HG02759 (cell line): ENCODE measurements at regions not wholly inside any gene's neighbourhood (a gene's known extent, or its start where the extent isn't known, plus 50 kb on each side); places are given as distances from the start of the nearest gene placed in this dataset.

Source experiments
- ATAC-seq: cut with Tn5 transposase; IDR thresholded peaks from one replicate; pipeline ENCODE4 v1.9.1; 2021; ENCODE audit warnings: mild to moderate bottlenecking, moderate library complexity; ENCODE audit not compliant: unreplicated experiment

DNA sequence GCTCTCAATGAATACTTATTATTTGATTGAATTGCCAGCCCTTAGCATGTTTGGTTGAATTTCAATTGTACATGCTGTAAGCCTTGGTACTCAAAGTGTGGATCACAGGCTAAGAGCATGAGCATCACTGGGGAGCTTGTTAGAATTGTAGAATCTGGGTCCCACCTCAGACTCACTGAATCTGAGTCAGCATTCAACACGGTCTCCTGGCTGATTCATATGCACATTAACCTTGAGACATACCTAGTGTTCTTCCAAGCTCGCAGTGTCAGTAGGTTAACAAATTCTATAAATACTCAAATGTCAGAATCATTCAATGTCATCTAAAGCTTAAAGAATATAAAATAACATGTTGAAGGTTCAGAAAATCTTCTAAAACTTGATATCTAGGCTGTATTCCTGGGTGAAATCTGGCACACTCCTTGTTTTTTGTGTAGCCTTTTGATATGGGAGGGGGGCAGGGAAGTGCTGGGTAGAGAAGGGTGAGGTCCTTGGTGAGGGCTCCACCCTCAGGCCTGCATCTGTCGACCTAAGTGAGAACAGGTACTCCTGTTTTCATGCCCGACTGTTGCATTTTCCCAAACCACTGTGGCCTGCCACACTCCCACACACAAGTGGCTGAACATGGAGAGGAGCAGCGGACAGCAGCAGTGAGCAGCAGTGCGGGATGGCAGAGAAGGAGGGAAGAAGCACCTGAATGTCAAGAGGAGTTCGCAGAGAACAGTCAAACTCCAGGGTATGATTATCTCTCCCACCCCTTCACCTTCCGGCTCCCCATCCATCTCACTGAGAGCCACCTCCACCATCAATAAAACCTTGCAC, 529.6 kb upstream of the IGFBP7 start:
- no peak for ATAC-seq

DNA sequence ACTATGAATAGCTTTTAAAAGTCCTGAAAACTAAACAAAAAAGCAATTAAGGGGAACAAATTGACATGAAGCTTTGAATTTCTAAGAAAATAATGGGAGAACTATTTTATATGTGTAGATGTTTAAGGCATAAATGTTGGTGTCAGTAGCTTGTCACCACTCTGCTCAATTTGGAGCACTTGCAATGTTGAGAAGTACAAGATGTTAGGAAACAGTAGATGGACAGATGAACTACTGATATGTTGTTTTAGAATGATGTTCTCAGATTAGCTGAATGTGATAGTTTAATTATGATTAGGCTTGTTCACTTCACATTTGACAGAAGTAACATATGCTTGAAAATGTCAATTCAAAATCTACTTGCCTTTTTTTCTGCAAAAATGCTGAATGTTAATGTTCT, 525.7 kb upstream of the IGFBP7 start:
- ATAC-seq, result no peak

DNA sequence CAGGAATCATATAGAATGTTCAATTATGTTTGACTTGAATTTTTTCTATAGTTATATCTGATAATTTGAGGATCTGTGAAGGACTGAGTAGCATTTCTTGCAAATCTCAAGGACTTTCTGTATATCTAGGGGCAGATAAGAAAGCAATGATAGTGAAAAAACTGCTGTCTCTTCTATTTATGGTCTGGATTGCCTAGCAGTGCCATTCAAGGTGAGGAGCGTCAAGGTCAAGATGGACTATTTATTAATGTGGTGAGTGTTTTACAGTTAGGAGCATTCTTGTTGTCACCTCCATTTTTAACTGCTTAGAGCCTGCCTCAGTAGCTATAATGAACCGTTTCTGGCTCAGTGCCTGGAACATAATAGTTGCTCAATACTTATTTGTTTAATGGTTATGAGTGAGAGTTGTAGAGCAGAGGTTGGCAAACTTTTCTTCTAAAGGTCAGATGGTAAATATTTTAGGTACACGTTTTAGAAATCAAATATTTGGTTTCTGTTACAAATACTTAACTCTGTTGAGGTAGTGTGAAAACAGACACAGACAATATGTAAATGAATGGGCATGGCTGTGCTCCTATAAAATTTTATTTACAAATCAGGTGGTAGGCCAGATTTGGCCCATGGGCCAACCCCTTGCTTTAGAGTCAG, 523.2 kb upstream of the IGFBP7 start:
- ATAC-seq, result no peak

DNA sequence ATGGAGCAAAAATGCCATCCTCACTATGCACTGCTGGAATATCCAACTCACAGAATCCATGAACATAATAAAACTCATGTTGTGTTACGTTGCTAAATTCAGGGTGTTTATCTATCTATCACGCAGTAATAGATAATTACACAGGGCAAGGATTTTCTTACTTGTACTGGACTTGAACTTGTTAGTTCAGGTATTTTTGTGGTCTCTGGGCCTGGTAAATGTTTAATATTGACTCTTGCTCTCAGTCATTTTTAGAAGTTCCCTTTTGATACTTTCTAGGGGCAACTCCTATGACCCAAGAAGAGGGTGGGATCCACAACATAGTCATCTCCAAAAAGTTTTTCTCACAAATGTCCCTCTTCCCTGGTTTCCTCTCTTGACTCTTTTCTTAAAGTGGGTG, 522.4 kb upstream of the IGFBP7 start:
- ATAC-seq, result peak; percentile 66

DNA sequence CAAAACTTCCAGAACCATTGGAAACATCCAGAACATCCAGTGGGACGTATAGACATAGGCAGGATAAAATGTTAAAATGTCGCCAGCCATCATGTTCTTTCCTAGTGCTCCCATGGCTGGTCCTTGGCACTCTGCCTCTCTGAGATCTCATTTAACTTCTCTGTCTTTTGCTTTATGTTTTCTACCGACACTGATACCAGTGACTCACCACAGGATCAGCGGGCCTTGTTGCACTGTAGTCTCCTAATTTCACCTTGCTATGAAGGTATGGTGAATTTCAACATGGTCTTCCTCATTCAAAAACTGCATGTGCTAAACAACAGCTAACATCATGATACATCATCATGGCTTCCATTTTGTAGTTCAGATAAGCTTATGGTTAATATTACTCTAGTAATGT, 521.0 kb upstream of the IGFBP7 start:
- ATAC-seq, result no peak

DNA sequence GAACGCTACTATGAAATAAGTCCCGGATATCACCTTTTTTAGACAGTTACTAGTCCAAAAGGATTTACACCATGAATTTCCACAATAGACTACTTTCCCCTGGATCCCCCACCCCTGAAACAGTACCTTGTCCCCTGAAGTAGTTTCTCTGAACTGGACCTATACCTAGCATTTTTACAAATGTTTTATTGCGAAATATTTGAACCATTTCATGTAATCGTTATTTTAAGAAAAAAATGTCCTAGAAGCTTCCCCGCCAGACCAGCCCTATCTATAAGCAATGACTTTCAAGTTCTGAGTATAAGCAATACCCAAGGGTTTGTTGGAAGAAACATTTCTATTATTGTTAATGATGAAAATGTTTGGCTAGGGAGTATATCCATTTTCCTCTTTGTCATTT, 517.8 kb upstream of the IGFBP7 start:
- no peak for ATAC-seq

DNA sequence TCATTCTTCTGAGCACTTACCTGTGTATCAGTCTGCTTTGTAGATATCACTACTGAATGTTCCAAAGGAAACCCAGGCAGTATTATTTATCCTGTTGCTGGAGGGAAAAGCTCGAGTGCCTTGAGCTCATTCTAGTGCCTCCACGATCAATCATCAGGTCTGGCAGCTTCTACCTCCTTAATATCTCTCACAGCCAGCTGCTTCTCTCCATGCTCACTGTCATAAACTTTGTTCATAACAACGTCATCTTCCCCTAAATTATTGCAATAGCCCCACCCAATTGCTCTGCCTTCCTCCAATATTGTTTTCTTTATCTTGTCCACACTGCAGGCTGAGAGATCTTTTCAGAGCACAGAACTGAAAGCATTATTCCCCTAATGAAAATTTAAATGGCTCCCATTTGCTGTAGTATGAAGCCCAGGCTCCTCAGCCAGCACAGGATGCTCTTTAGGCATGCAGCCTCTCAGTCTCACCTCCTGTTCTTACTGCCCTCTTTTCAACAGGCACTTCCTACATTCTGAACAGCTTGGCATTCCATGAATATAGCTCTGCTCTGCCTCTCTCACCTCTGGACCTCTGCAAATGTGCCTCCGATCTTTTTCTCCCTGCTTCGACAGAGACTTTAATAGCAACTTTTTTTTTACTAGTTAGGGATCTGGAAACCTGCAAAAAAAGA, 504.2 kb upstream of the IGFBP7 start:
- no peak for ATAC-seq

DNA sequence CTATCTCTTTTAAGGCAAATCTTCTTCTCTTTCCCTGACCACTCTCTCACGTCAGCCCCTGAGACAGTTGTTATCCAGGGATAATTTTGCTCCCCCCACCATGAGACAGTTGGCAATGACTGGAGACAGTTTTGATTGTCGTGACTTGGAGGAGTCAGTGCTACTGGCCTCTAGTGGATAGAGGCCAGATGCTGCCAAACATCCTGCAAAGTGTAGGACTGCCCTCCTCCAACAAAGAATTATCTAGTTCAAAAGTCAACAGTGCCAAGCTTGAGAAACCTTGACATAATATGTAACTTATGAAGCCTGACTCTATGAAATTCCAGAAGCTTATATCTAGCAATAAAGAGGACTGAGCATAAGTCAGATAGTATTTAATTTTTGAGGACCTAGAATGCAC, 502.1 kb upstream of the IGFBP7 start:
- no peak for ATAC-seq

DNA sequence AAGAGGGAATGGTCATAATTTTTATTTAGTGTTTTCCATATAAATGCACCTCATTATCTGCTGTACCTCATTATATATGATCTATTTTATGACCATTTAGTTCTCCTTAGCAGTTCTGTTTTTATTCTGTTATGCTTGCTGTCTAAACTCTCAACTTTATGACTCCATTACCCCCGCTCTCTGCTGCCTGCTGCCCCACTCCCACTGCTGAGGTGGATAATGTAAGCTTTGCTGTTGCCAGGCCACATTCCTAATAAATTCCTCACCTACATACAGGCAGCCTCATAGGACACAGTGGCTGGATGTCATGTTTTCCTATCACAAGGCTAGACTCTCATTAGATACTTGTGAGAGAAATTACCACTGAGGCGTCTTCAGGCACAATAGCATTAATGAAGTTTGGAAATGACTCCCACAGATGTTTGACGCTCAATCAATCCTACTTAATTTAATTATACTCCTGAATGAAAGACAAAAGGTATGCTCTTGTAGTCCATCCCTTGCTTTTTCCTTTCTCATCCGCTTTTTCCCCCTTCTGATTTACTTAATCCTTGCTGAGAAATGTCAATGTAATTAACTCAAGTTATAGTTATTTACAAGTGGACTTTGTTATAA, 497.5 kb upstream of the IGFBP7 start:
- no peak for ATAC-seq

DNA sequence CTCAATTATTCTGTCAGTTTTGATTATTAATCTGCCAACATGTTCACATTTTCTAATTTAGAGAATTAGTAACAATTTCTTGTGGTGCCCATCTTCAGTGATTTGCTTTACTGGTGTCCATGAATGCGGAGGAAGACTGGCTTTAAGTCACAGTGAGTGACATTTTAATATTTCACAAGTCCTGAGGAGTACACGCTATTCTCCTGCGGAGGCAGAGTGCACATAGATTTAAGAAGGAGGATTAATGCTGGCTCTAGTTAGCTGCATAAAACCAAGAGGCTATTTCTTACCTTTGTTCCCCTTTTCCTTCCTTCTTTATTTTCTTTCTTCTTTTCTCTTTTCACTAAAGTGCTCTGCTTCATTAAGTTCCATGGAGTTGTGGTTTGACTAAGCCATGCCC, 495.2 kb upstream of the IGFBP7 start:
- ATAC-seq, result no peak

DNA sequence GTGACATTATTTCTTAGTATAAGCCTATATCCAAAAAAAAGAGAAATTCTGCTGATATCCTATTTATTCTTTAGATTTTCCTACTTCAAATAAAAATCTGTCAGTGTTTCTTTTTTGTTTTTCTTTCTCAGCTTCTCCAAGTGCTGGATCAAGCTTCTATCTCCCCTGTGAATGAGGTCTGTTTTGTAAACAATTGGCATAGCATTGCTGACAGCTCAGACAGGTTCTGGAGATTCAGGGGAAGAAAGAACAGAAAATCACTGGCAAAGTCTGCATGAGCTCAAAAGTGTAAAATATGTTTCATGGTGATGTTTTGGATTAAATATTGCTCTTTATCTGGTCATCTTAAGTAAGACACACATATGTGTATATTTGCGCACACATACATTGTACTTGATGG, 492.0 kb upstream of the IGFBP7 start:
- no peak for ATAC-seq

DNA sequence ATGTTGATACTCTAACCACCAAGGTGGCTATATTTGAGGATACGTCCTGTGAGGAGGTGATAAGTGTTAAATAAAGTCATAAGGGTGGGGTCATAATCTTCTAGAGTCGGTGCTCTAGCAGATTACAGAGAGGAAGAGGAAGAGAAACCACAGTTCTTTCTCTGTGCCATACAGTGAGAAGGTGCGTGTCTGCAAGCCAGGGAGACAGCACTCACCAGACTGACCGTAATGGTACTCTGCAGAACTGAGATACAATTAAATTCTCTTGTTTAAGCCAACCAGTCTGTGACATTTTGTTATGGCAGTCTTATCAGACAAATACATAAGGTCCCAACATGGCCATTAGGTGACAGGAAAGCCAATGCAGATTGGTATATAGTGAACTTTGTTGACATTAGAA, 480.9 kb upstream of the IGFBP7 start:
- ATAC-seq, result peak; percentile 53

DNA sequence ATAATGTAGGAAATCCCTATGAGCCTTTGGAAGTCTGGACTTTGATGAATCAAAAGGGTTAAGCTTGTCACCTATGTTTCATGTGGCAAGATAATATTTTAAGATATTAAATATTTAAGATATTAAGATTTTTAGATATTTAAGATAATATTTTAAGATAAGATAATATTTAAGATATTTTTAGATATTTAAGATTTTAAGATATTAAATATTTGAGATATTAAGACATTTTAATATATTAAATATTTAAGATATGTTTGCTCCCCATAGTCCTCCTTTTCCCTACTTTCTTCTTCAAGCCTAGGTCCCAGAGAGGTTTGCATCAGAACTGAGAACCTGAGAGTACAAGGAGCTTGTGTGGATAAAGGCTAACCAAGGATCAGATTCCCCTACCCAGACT, 478.4 kb upstream of the IGFBP7 start:
- no peak for ATAC-seq

DNA sequence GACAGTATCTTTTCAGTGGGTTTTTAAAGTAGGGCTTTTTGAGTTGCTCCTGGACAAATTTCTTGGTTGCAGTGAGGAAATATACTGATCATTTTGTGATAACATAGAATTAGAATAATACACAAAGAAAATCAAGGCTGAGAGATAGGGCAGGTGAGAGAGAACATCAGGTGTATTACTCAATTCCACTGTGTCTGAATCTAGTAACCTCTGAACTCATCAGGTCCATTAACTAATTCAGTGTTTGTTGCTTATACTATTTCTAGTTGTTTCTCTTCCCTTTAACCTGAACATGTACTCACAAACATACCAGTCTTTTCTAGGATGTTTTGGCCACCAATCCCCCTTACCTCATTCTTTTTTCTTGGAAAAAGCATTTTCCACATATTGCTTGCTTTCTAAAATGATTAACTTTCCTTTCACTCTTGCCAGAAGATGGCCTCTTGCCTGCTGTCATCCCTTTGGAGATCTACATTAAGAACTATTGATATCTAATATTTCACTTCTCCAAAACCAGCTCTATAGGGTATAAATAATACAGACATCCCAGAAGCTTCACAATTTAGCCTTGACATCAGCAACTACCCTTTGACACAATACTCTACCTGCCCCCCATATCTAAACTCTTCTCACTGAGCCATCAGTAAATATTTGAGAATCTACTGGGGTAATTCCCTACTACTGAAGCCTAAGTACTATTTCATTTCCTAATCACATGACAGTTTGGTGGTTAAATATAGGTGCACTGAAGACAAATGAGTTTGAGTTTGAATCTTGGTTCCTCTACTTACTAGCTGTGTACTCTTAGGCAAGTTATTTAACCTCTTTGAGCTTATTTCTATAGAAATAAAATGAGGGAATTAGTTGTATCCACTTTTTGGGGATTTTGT, 470.8 kb upstream of the IGFBP7 start:
- ATAC-seq, result peak; percentile 87

DNA sequence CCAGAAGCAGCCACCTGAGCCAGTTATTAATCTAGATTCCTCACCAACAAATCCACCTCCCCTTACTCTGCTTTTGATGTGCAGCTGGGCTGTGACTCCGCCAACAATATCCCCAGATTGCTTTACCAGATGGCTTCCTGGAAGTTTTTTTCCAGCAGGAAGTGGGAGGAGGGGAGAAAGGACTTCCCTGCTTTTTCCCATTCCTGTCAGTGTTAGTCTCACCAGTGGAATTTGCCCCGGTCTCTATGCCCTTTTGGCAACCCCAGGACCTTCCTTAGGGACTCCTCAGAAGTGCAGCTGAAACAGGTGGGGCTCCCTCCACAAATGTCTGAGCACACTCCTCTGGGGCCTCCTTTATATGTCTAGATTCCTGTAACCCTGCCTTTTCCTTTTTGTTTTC, 465.2 kb upstream of the IGFBP7 start:
- ATAC-seq, result no peak

DNA sequence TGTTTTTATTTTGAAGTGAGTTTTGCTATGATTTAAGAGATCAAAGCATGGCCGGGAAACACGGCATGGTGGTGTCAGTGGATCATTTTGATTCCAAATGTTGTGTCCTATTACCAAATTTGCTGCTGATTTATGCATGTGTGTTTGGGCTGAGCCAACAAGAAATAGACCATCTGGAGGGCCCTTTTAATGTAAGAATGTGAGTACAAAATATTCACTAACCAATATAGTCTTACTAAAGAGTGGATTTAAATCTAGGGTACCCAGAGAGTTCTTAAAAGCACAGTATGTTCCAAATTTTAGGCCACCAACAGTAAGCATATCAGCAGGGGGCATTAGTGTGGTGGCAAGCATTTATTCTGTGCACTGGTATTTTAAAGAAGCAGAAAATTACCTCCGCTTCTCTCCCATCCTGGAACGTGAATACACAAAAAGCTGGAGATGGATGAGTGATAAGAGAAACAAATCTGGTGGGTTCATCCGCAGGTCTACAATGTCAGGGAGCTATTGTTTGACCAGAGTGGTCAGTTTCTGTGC, 444.4 kb upstream of the IGFBP7 start:
- no peak for ATAC-seq

DNA sequence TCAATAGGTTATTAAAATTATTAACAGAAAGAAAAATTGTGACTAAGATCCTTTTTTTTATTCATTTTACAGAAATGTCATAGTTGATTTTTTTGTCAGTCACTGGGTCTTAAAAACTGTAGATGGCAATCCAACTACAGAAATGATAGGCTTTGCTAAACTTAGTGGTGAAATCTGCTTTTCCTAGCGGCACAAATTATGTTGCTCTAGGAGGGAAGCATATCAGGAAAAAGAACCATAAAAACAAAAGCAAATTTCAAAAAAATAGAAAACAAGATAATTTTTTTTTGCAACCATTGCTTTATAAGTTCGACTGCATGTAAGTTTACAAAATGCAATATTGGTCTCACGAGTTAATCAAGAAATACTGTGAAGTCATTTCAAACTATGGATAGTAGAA, 443.5 kb upstream of the IGFBP7 start:
- ATAC-seq, result no peak

DNA sequence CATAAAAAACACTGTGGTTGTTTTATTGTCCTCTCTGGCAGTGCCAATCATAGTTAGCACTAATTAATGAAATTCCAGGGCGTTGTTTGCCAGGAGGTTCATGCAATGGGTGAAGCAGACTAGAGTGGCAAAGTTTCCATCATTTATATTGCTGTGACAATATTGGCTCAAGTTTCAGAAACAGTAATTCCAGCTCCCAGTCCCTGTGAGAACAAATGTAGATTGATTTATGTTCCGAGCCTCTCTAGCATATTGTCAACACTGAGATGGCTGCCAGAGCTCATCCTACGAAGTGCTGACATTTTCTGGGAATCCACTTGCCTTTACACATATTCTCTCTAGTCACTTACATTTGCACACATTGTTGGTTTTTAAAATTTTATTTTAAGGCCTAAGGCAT, 440.0 kb upstream of the IGFBP7 start:
- no peak for ATAC-seq

DNA sequence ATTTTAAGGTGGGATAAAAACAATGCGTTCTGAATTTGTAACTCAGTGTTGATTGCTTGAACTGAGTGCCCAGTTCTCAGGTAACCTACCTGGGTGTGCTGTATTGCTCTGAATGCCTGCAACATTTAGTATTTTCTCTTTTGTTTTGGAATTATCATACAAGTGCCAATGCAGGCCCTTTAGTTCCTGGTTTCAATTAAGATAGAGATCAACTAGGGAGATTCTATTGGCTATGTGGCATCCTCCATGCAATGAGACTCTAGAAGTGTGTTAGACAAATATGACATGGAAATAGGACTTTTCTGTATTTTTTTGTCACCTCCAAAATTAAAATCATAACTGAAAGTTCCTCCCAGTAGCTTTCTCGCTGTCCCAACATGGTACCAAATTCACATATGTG, 438.7 kb upstream of the IGFBP7 start:
- ATAC-seq, result no peak
